Mesenchymal stem cell (in vitro differentiated cells and primary cell): ENCODE measurements at regions not wholly inside any gene's neighbourhood (a gene's known extent, or its start where the extent isn't known, plus 50 kb on each side); places are given as distances from the start of the nearest gene placed in this dataset.

Experiments used
- DNase-seq: peaks from one replicate; pipeline ENCODE4 v3.0.0-alpha.2; 2013
- H2AFZ ChIP-seq: one replicate; pipeline ENCODE4 v1.6.1; 2013; ENCODE audit warnings: low read depth, mild to moderate bottlenecking, control low read depth, inconsistent platforms, low read length, moderate library complexity
- H2AK5ac ChIP-seq: 2 replicates; pipeline ENCODE4 v1.6.1; 2013; ENCODE audit warnings: low read length, moderate library complexity, mild to moderate bottlenecking, inconsistent platforms; ENCODE audit not compliant: severe bottlenecking
- H2BK120ac ChIP-seq: one replicate; pipeline ENCODE4 v1.6.1; 2013; ENCODE audit warnings: low read depth, mild to moderate bottlenecking, inconsistent platforms, low read length, moderate library complexity
- H2BK12ac ChIP-seq, 2 experiments: one replicate each; pipeline ENCODE4 v1.6.1; 2013; ENCODE audit warnings: inconsistent platforms in 2 of 2, low read length in 2 of 2, mild to moderate bottlenecking in 2 of 2, moderate library complexity in 2 of 2, control low read depth in 1 of 2
- H2BK15ac ChIP-seq: one replicate; pipeline ENCODE4 v1.6.1; 2013; ENCODE audit warnings: mild to moderate bottlenecking, low read depth, inconsistent platforms; ENCODE audit not compliant: poor library complexity, severe bottlenecking
- H2BK5ac ChIP-seq: 2 replicates; pipeline ENCODE4 v1.6.1; 2013; ENCODE audit warnings: low read depth, mild to moderate bottlenecking, low read length, control low read depth, inconsistent platforms; ENCODE audit not compliant: poor library complexity, severe bottlenecking
- H3K14ac ChIP-seq, 2 experiments: one replicate each; pipeline ENCODE4 v1.6.1; 2013; ENCODE audit warnings: inconsistent platforms in 2 of 2, low read length in 2 of 2, control low read depth in 1 of 2, mild to moderate bottlenecking in 1 of 2, moderate library complexity in 1 of 2
- H3K18ac ChIP-seq, 2 experiments: one replicate each; pipeline ENCODE4 v1.6.1; 2013; ENCODE audit warnings: inconsistent platforms in 2 of 2, low read length in 2 of 2, control low read depth in 1 of 2, low read depth in 1 of 2, mild to moderate bottlenecking in 1 of 2
- H3K23ac ChIP-seq, 2 experiments: one replicate each; pipeline ENCODE4 v1.6.1; 2013; ENCODE audit warnings: inconsistent platforms in 2 of 2, low read length in 2 of 2, mild to moderate bottlenecking in 2 of 2, moderate library complexity in 2 of 2, control low read depth in 1 of 2
- H3K27ac ChIP-seq: 2 replicates; pipeline ENCODE4 v1.5.1; 2013; ENCODE audit warnings: mild to moderate bottlenecking, moderate library complexity, low read length, control low read depth, inconsistent platforms; ENCODE audit not compliant: poor library complexity, severe bottlenecking
- H3K27me3 ChIP-seq, 2 experiments: 2 replicates each; pipeline versions ENCODE4 v1.6.1 to v1.7.0; 2013; ENCODE audit warnings: low read length in 2 of 2, mild to moderate bottlenecking in 2 of 2, moderate library complexity in 2 of 2, control low read depth in 1 of 2, inconsistent platforms in 1 of 2; ENCODE audit not compliant: control insufficient read depth in 1 of 2, insufficient read depth in 1 of 2
- H3K36me3 ChIP-seq, 2 experiments: 2 replicates each; pipeline versions ENCODE4 v1.6.1 to v1.7.0; 2013; ENCODE audit warnings: low read length in 2 of 2, control low read depth in 1 of 2, inconsistent platforms in 1 of 2, low read depth in 1 of 2, mild to moderate bottlenecking in 1 of 2; ENCODE audit not compliant: insufficient read depth in 2 of 2, control insufficient read depth in 1 of 2
- H3K4ac ChIP-seq, 2 experiments: one replicate each; pipeline ENCODE4 v1.6.1; 2013; ENCODE audit warnings: inconsistent platforms in 2 of 2, low read length in 2 of 2, mild to moderate bottlenecking in 2 of 2, moderate library complexity in 2 of 2, control low read depth in 1 of 2, low read depth in 1 of 2
- H3K4me1 ChIP-seq: 2 replicates; pipeline ENCODE4 v1.6.1; 2013; ENCODE audit warnings: low read depth, low read length, control low read depth; ENCODE audit not compliant: control insufficient read depth, insufficient read depth
- H3K4me2 ChIP-seq: 2 replicates; pipeline ENCODE4 v1.6.1; 2013; ENCODE audit warnings: low read length, mild to moderate bottlenecking, inconsistent platforms; ENCODE audit not compliant: poor library complexity, severe bottlenecking
- H3K4me3 ChIP-seq, 2 experiments: 2 replicates each; pipeline versions ENCODE4 v1.5.1 to v1.7.0; 2013; ENCODE audit warnings: low read length in 2 of 2, mild to moderate bottlenecking in 2 of 2, control low read depth in 1 of 2, low read depth in 1 of 2; ENCODE audit not compliant: insufficient read depth in 1 of 2
- H3K79me1 ChIP-seq: replicated peaks from 2 replicates; pipeline ENCODE4 v1.6.1; 2013; ENCODE audit warnings: mild to moderate bottlenecking, control low read depth, low read length, inconsistent platforms; ENCODE audit not compliant: poor library complexity, severe bottlenecking
- H3K9ac ChIP-seq: 2 replicates; pipeline ENCODE4 v1.7.0; 2013; ENCODE audit warnings: mild to moderate bottlenecking, low read length, moderate library complexity
- H3K9me3 ChIP-seq: 2 replicates; pipeline ENCODE4 v1.7.0; 2013; ENCODE audit warnings: mild to moderate bottlenecking, low read length; ENCODE audit not compliant: control insufficient read depth
- H4K8ac ChIP-seq: one replicate; pipeline ENCODE4 v1.6.1; 2013; ENCODE audit warnings: inconsistent platforms, mild to moderate bottlenecking, low read length, moderate library complexity
- H4K91ac ChIP-seq: one replicate; pipeline ENCODE4 v1.6.1; 2013; ENCODE audit warnings: mild to moderate bottlenecking, low read length, inconsistent platforms
- WGBS: methylation state at CpG from one replicate; pipeline ENCODE4 v1.1.7; 2013; ENCODE audit warnings: mixed read lengths; 5-methylcytosine and 5-hydroxymethylcytosine counted together

DNA sequence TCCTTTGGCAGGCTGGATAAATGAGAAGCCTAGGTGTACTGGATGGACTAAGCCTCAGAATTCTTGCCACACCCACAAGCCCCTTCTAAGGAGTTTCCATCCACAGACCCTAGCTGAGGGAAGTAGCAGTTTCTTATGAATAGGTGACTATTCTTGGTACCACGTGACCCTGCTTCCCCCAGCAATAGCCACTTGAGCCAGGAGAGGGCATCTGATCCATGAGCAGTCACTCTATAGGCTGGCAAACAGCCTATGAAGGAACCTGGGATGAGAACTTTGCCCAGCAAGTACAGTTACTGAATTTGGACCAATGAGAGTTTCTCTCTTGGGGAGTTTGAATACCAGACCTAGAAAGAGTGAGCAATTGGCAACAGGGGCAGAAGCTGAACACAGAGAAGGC lies 84.0 kb downstream of the RTL9 start:
- no peaks in the 10 kb centered on the region for H3K9me3 ChIP-seq
- H4K8ac ChIP-seq, result no peak overlapping the region
- no peak overlapping the region for H2AFZ ChIP-seq
- no peak overlapping the region for H3K18ac ChIP-seq
- WGBS, result 0% methylated on average over 1 of the region's 1 CpG
- no peak overlapping the region for H2BK15ac ChIP-seq
- H2BK5ac ChIP-seq, result no peak overlapping the region
- H3K4me1 ChIP-seq, result no peaks in the 10 kb centered on the region
- no peak overlapping the region for H2BK120ac ChIP-seq
- no peak overlapping the region for H4K91ac ChIP-seq
- no peaks in the 10 kb centered on the region for H3K36me3 ChIP-seq
- H3K4me2 ChIP-seq, result no peak overlapping the region
- H3K14ac ChIP-seq, result no peak overlapping the region
- H3K27ac ChIP-seq, result no peak overlapping the region
- H3K9ac ChIP-seq, result no peak overlapping the region
- no peak overlapping the region for H3K23ac ChIP-seq
- H3K4ac ChIP-seq, result no peak overlapping the region
- peak; percentile 22 for DNase-seq
- no peaks in the 10 kb centered on the region for H3K79me1 ChIP-seq
- H3K4me3 ChIP-seq, result no peak overlapping the region
- no peak overlapping the region for H2AK5ac ChIP-seq
- H2BK12ac ChIP-seq, result no peak overlapping the region
- peaks cover 19 to 85% of the 10 kb centered on the region in 2 experiments for H3K27me3 ChIP-seq

DNA sequence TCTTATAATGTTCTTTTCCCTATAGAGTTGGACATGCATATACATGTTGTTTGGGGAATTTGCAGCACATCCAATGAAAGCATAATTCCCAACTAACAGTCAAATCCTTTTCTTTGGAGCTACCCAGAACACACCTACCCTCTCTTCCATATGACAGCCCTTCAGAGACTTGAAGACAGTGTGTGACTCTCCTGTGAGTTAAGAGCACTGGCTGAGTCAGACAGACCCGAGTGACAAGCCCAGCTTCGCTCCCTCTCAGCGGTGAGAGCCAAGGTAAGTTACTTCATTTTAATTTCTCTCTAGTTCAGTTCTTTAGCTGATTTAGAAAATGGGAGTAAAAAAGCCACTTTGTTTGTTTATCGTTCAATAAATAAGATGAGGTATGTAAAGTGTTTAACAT lies 86.3 kb downstream of the RTL9 start:
- Histone ChIP-seq H3K23ac (no peak overlapping the region), H3K4me2 (no peak overlapping the region), H4K8ac (no peak overlapping the region), H2BK12ac (no peak overlapping the region), H3K9me3 (no peaks in the 10 kb centered on the region), H4K91ac (no peak overlapping the region), H3K27ac (no peak overlapping the region), H3K36me3 (no peaks in the 10 kb centered on the region), H3K4me1 (no peaks in the 10 kb centered on the region), H2BK15ac (no peak overlapping the region), H3K18ac (no peak overlapping the region), H3K79me1 (no peaks in the 10 kb centered on the region), H3K27me3 (peaks cover 22 to 72% of the 10 kb centered on the region in 2 experiments), H2AFZ (no peak overlapping the region), H2BK120ac (no peak overlapping the region), H3K14ac (no peak overlapping the region), H2AK5ac (no peak overlapping the region), H3K4ac (no peak overlapping the region), H3K9ac (no peak overlapping the region), H3K4me3 (no peak overlapping the region), H2BK5ac (no peak overlapping the region)
- DNase-seq, result peak; percentile 13
- 100% methylated on average over 1 of the region's 4 CpGs for whole genome bisulfite sequencing

DNA sequence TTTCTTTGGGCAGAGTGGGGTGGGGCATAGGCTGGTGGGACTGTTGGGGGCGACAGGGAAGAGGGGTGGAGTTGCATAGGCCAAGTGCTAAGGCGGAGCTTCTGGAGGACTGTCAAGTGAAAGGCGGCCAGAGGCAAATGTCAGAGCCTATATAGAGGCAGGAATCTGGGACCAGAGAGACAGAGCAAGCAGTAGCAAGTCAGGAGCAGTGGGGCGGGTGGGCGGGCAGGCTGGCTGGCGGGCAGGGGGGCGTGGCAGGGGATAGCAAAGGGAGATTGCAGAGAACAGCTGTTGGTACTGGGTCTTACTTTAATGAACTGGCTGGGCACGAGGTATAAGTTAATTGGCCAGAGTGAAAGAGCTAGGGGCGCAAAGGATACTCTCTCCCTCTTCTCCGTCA lies 89.8 kb downstream of the RTL9 start:
- no peak overlapping the region for H2BK120ac ChIP-seq
- no peak for DNase-seq

DNA sequence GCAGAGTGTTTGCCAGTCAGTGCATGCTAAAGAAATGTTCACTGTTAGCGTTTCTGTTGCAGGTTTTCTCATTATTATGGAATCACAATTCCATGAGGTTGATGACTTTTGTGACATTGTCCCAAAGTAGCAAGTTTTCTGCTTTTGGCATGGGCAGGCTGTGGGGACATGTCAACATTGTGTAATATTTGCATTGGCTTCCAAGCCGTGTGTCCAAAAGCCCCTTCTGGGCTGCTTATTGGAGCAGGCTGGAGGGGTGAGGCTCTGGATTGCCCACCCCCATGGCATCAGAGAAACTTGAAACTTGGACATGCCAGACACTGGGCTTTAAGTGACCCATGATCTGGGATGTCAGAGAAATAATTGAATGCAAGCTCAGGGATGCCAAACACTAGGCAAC lies 90.7 kb downstream of the RTL9 start:
- WGBS, result 64% methylated on average over 2 of the region's 2 CpGs
- peaks cover 14 to 73% of the 10 kb centered on the region in 2 experiments for H3K27me3 ChIP-seq
- no peaks in the 10 kb centered on the region for H3K9me3 ChIP-seq
- H2BK15ac ChIP-seq, result no peak overlapping the region
- no peak overlapping the region for H4K91ac ChIP-seq
- no peak overlapping the region for H3K4me3 ChIP-seq
- H4K8ac ChIP-seq, result no peak overlapping the region
- no peak overlapping the region for H3K18ac ChIP-seq
- H3K4me1 ChIP-seq, result no peaks in the 10 kb centered on the region
- no peak overlapping the region for H2AK5ac ChIP-seq
- no peak overlapping the region for H3K27ac ChIP-seq
- H2BK5ac ChIP-seq, result no peak overlapping the region
- no peak overlapping the region for H3K4me2 ChIP-seq
- H3K14ac ChIP-seq, result no peak overlapping the region
- H3K4ac ChIP-seq, result no peak overlapping the region
- H3K79me1 ChIP-seq, result no peaks in the 10 kb centered on the region
- no peak overlapping the region for H2BK120ac ChIP-seq
- no peak overlapping the region for H2AFZ ChIP-seq
- no peak overlapping the region for H2BK12ac ChIP-seq
- no peak overlapping the region for H3K23ac ChIP-seq
- H3K9ac ChIP-seq, result no peak overlapping the region
- no peak for DNase-seq
- no peaks in the 10 kb centered on the region for H3K36me3 ChIP-seq

More for the DNA sequence above, 89.8 kb downstream of the RTL9 start:
- H3K14ac ChIP-seq, result no peak overlapping the region
- no peak overlapping the region for H3K18ac ChIP-seq
- H3K4me3 ChIP-seq, result no peak overlapping the region
- no peak overlapping the region for H2BK12ac ChIP-seq
- WGBS, result 47% methylated on average over 8 of the region's 10 CpGs
- no peak overlapping the region for H3K4me2 ChIP-seq
- no peak overlapping the region for H2BK15ac ChIP-seq
- H3K4ac ChIP-seq, result no peak overlapping the region
- H3K23ac ChIP-seq, result no peak overlapping the region
- peaks cover 19 to 73% of the 10 kb centered on the region in 2 experiments for H3K27me3 ChIP-seq
- no peak overlapping the region for H2BK5ac ChIP-seq
- no peaks in the 10 kb centered on the region for H3K36me3 ChIP-seq
- H3K9me3 ChIP-seq, result no peaks in the 10 kb centered on the region
- no peak overlapping the region for H3K9ac ChIP-seq
- H4K8ac ChIP-seq, result no peak overlapping the region
- no peak overlapping the region for H2AFZ ChIP-seq
- no peak overlapping the region for H3K27ac ChIP-seq
- no peaks in the 10 kb centered on the region for H3K4me1 ChIP-seq
- no peak overlapping the region for H2AK5ac ChIP-seq
- no peaks in the 10 kb centered on the region for H3K79me1 ChIP-seq
- no peak overlapping the region for H4K91ac ChIP-seq
